NCI-H345 treated with DMSO at 0.1 percent for 48 hours (cell line): ENCODE measurements at regions not wholly inside any gene's neighbourhood (a gene's known extent, or its start where the extent isn't known, plus 50 kb on each side); places are given as distances from the start of the nearest gene placed in this dataset.
"Not testable (repeated sequence)": the region's sequence is repeated elsewhere in the genome, so short reads cannot be mapped to it uniquely, and the experiment has no call there.

Experiments
- DNase-seq: peaks from one replicate; lab custom pipeline; 2025; ENCODE audit not compliant: unreplicated experiment; lab: John Stamatoyannopoulos, UW

DNA sequence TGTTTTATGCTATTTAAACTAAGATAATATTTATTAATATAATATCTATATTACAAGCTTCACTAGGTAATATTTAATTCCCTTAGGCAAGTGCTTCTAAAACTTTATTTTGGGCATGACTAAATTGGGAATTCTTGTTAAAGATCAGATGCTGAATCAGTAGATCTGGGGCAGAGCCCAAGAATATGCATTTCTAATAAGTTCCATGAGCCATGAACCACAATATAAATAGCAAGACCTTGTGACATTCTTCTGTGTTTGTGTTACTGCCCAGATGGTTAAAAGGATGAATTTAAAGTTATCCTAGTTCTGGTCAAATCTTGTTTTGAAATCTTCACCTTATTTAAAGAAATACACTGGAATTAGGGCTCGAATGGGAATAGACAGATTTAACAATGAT lies 258.4 kb upstream of the CACNA2D1 start:
- no peak for DNase-seq

- no peak for DNase-seq
Measured at GRCh38 chr7:82700741-82701140, 257.2 kb upstream of the CACNA2D1 start.

DNA sequence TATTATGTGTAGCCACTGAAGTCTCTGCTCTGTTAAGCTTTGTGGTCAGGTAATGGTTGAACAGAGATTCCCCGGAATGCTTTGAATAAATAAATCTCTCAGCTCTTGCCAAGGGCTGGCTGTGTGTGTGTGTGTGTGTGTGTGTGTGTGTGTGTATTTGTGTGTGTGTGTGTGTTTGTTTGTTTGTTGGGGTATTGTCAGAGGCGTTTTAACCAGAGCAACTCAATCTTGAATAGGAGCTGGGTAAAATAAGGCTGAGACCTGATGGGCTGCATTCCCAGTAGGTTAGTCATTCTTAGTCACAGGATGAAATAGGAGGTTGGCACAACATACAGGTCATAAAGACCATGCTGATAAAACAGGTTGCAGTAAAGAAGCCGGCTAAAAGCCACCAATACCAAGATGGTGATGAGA lies 256.2 kb upstream of the CACNA2D1 start:
- DNase-seq, result no peak

DNA sequence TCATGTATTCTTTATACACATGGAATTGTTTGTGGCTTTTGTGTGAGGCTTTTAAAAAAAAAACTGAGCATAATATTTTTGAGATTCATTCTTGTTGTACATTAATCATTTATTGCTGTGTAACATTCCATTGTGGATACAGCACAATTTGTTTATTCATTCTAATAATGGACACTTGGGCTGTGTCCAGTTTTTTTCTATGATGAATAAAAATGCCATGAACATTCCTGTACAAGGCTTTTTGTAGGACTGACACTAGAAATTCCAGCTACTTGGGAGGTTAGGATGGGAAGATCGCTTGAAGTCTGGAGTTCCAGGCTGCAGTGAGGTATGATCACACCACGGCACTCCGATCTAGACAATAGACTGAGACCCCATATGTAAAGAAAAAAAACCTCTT lies 254.3 kb upstream of the CACNA2D1 start:
- DNase-seq, result no peak

GRCh38 chr7:82696631-82697030 lies 253.1 kb upstream of the CACNA2D1 start:
- no peak for DNase-seq

DNA sequence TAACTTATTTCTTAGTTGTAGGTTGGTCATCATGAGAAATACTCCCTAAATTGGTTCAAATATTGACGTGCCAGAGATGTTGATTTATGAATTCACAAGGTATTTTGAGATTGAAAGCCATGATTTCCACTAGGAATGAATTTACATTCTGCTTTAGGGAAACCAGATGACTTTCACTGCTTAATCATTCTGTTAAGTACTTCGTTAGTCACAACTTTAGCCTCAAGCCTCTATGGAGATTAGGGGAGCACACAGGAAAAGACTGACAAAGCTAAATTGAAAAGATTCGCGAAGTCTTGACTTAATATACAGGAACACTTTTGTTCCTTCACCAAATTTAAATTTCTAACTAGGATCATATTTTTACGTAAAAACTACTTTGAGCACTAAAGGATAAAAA lies 250.4 kb upstream of the CACNA2D1 start:
- no peak for DNase-seq

DNA sequence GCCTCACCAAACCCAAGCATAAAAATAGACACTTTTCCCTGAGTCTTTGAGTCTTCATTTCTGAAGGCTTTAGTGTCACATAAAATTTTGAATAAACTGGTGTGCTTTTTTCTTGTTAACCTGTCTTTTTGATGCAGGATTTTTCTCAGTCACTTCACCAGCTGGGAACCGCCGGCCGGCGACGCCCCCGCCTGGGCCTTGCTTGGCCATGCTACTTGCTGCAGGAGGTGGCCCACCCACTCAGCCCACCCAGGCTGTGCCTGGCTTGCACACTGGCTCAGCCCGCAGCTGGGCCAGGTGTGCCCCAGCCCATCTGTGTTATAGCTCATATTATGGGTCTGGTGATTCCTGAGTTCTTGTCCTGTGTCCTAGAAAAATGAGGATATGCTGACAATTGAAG lies 247.4 kb upstream of the CACNA2D1 start:
- no peak for DNase-seq

DNA sequence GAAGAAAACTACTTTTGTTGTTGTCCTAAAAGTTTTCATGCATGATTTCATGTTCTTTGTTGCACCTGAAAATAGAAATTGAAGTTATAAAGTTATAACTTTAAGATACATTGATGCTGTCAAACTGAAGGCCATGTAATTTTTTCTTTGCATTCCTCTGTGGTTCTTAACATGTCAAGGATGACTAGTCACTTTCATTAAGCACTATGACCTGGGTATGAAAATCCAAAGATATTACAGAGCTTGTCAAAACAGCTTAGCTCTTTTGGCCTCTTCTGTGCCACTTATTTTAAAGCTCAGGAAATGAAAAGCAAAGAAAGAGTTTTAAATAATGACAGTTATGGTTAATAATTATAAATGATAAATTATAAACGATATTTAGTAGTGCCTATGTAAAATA lies 241.6 kb upstream of the CACNA2D1 start:
- no peak for DNase-seq

DNA sequence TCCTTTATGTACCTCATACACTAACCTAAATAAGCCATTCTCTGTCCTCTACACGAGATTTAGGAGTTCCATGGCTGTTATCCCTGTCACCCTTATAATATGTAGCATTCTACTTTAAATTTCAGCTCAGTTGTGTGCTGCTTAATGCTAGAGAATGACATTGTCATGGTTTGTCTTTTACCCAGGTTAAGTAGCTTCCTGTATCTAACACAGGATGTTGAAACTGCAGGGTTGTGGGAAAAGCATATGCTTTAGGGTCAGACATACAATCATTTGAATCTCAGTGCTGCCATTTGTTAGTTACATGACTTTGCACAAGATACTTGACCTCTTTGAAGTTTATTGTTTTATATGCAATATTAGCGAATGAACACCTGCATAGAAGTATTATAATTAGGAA lies 235.1 kb upstream of the CACNA2D1 start:
- no peak for DNase-seq

DNA sequence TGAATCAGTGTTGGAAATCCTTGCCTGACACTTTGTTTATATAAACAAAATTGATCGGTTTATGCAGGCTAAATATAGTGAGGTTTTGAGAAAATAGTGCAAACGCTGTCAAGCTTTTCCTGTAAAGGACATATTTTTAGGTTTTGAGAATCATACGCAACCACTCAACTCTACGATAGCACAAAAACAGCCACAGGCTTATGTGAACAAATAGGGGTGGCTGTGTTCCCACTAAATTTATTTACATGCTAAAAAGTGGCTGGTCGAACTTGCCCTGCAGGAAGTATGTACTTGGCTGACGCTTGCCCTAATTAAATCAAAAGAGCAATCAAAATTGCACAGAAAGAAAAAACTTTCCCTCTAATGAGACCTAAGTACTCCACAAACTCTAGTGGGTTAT lies 234.7 kb upstream of the CACNA2D1 start:
- DNase-seq, result no peak

GRCh38 chr7:82677493-82677892 lies 233.9 kb upstream of the CACNA2D1 start:
- no peak for DNase-seq

DNA sequence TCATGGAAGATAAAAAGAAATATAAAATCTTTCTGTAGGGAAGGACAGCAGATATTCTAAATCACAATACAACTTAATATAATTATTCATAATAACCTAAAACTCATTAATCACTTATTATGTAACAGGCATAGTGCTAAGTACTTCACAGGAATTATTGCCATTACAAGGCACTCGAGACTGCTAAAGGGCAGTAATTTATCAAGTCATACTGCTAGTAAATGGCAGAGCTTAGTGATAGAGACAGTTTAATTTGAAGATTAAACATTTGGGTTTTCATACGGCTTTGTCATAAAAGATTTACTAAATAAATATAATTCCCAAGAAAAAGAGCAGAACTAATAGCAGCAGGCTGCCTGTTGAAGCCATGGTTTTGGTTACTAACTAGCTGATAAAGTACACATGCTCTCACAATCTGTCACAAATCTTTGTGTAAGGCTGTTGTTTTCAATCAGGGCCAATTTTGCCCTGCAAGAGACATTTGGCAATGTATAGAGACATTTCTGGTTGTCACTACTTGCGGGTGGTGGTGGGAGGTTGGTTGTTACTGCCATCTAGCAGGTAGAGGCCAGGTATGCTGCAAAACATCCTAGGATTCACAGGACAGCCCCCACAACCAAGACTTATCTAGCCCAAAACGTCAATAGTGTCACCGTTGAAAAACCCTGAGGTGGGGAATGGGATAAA lies 233.3 kb upstream of the CACNA2D1 start:
- DNase-seq, result no peak

- no peak for DNase-seq
Measured at GRCh38 chr7:82675396-82675795, 231.8 kb upstream of the CACNA2D1 start.

- no peak for DNase-seq
Measured at GRCh38 chr7:82674268-82674667, 230.7 kb upstream of the CACNA2D1 start.

DNA sequence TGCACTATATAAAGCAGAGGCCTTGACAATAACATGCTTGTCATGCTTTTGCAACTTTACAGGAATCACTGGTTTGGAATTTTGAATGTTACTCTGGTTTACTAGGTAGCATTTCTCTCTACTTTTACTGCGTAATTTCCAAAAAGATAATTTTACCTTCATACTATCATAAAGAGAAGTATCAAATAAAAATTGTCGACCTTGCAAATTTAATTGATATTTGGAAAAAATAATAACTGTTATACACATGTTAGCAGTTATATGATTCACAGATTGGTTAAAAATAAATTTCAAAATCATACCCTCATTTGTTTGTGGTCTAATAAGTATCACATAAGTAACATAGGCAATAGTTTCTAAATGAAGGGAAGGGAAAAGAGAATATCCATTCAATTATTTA lies 228.5 kb upstream of the CACNA2D1 start:
- DNase-seq, result no peak

DNA sequence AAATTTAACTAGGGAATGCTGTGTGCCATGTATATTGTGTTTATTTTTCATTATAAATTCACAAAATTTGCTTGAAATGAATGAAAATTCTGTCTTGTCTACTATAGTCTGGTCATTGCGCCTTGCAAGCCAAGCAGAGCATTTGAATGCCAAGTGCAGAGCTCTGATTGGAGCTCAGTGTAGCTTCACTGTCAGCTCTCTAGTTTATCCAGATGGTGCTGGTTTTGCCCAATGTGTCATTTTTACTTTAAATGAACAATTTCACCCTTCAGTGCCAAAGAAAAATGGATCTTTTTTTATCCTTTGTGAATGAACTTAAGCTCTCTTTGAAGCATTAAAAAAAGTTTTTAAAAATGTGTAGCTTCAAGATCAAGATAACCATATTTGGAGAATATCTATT lies 225.6 kb upstream of the CACNA2D1 start:
- DNase-seq, result no peak

- no peak for DNase-seq
Measured at GRCh38 chr7:82668676-82669075, 225.1 kb upstream of the CACNA2D1 start.

- DNase-seq, result no peak
Measured at GRCh38 chr7:82665966-82666507, 222.5 kb upstream of the CACNA2D1 start.

DNA sequence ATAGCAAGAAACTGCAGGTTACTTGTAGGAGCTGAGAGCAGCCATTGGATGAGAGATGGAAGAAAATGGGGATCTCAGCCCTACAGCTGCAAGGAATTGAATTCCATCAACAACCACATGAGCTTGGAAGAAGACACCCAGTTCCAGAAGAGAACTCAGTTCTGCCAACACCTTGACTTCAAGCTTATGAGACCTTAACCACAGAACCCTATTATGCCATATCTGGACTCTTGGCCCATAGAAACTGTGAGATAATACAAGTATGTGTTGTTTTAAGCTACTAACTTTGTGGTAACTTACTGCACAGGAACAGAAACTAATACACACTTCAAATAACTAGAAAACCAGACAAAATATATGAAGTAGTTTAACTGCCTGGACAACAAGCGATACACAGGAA lies 212.4 kb upstream of the CACNA2D1 start:
- no peak for DNase-seq

- DNase-seq, result not testable (repeated sequence)
Measured at GRCh38 chr7:82650095-82650494, 206.5 kb upstream of the CACNA2D1 start.

DNA sequence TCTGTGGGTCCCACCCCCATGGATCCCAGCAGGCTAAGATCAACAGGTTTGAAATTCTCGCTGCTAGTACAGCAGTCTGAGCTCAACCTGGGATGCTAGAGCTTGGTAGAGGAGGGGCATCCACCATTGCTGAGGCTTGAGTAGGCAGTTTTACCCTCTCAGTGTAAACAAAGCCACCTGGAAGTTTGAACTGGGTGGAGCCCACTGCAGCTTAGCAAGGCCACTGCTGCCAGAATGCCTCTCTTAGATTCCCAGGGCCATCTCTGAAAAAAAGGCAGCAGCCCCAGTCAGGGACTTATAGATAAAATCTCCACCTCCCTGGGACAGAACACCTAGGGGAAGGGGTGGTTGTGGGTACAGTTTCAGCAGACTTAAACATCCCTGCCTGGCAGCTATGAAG lies 190.0 kb upstream of the CACNA2D1 start:
- no peak for DNase-seq

DNA sequence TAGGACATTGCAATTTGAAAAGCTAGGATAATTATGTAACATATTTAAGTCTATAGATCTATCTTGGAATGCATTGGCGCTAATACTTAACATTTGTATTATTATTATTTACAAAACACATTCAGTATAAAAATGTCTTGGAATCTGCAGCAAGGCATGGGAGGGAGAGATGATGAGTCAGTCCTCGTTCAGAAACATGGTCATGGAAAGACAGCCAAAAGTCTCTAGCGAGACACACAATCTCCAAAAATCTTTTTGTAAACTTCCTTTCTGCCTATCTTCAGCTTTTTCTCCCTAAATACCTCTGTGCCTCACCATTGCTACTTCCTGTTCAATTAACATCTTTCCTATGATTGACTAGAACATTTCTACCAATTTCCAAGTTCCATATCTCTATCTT lies 188.4 kb upstream of the CACNA2D1 start:
- no peak for DNase-seq

GRCh38 chr7:82629583-82629982 lies 186.0 kb upstream of the CACNA2D1 start:
- no peak for DNase-seq
